B cell (primary cell): ENCODE measurements at regions not wholly inside any gene's neighbourhood (a gene's known extent, or its start where the extent isn't known, plus 50 kb on each side); places are given as distances from the start of the nearest gene placed in this dataset.

Experiments used
- ATAC-seq: fragments of 200-7000 bp; cut with Tn5 transposase; one replicate; pipeline ENCODE4 v1.10.0; 2021; ENCODE audit warnings: low read depth, mild to moderate bottlenecking, moderate number of reproducible peaks, moderate library complexity
- CTCF ChIA-PET: fragments of 350-600 bp; sonication (Branson Sonifier 250); formaldehyde crosslinking; loops from one replicate; lab custom pipeline; 2021; ENCODE audit warnings: antibody characterized with exemption, inconsistent platforms; lab: Charles Lee
- POLR2A ChIA-PET: fragments of 350-600 bp; sonication (Branson Sonifier 250); formaldehyde crosslinking; loops from one replicate; lab custom pipeline; 2021; ENCODE audit warnings: antibody characterized with exemption; lab: Charles Lee
- DNase-seq: peaks from one replicate; pipeline ENCODE4 v3.0.0; 2013
- H2AFZ ChIP-seq: 2 replicates; pipeline ENCODE4 v1.6.1; 2012; ENCODE audit warnings: mild to moderate bottlenecking, low read depth, low read length; ENCODE audit not compliant: insufficient read depth, poor library complexity, severe bottlenecking
- H3K27ac ChIP-seq, 2 donors: 1 replicate in 1 of 2; 2 replicates in 1 of 2; pipeline ENCODE4 v1.5.1; 2012 to 2013; ENCODE audit warnings: low read length in 2 of 2, mild to moderate bottlenecking in 2 of 2, moderate library complexity in 1 of 2
- H3K27me3 ChIP-seq, 4 experiments: fragments of 200-600 bp in 1 of 4; sonication (generic) in 1 of 4; replicated peaks in 1 of 4; 1 replicate in 2 of 4; 2 replicates in 2 of 4; pipeline versions ENCODE4 v1.6.1 to v1.7.0; 2013 to 2016; ENCODE audit warnings: low read length in 3 of 4, mild to moderate bottlenecking in 2 of 4, mixed read lengths in 1 of 4, moderate library complexity in 1 of 4; ENCODE audit not compliant: insufficient read depth in 4 of 4, control insufficient read depth in 3 of 4; ENCODE audit errors: control extremely low read depth in 1 of 4
- H3K36me3 ChIP-seq, 2 experiments: replicated peaks in 1 of 2; 1 replicate in 1 of 2; 2 replicates in 1 of 2; pipeline versions ENCODE4 v1.6.1 to v1.7.1; 2013; ENCODE audit warnings: low read length in 1 of 2; ENCODE audit not compliant: insufficient read depth in 2 of 2, control insufficient read depth in 1 of 2; ENCODE audit errors: control extremely low read depth in 1 of 2, extremely low read depth in 1 of 2
- H3K4me1 ChIP-seq, 2 donors: fragments of 200-600 bp in 1 of 2; sonication (generic) in 1 of 2; 1 replicate in 1 of 2; 2 replicates in 1 of 2; pipeline versions ENCODE4 v1.5.1 to v1.6.1; 2013 to 2017; ENCODE audit warnings: low read length in 2 of 2; ENCODE audit not compliant: control insufficient read depth in 2 of 2, insufficient read depth in 2 of 2
- H3K4me2 ChIP-seq: replicated peaks from 2 replicates; pipeline ENCODE3; 2012; ENCODE audit warnings: mild to moderate bottlenecking, low read depth, low read length; ENCODE audit not compliant: poor library complexity, severe bottlenecking
- H3K4me3 ChIP-seq, 5 experiments: fragments of 200-600 bp in 1 of 5; sonication (generic) in 1 of 5; 1 replicate in 3 of 5; 2 replicates in 2 of 5; pipeline versions ENCODE4 v1.5.1 to v1.7.0; 2011 to 2016; ENCODE audit warnings: low read length in 4 of 5, mild to moderate bottlenecking in 4 of 5, low read depth in 2 of 5, control low read depth in 1 of 5, moderate library complexity in 1 of 5; ENCODE audit not compliant: insufficient read depth in 1 of 5; ENCODE audit errors: control extremely low read depth in 1 of 5, extremely low read depth in 1 of 5
- H3K79me2 ChIP-seq: fragments of 200-600 bp; sonication (generic); one replicate; pipeline ENCODE4 v1.6.0; 2016; ENCODE audit warnings: low read length; ENCODE audit not compliant: control insufficient read depth, insufficient read depth
- H3K9ac ChIP-seq: fragments of 200-600 bp; sonication (generic); 2 replicates; pipeline ENCODE4 v1.6.1; 2017; ENCODE audit warnings: mild to moderate bottlenecking, low read length, moderate library complexity
- H3K9me3 ChIP-seq, 3 donors: one replicate each; pipeline versions ENCODE4 v1.6.1 to v1.7.1; 2013; ENCODE audit warnings: low read length in 2 of 3; ENCODE audit not compliant: control insufficient read depth in 2 of 3, insufficient read depth in 1 of 3; ENCODE audit errors: control extremely low read depth in 1 of 3
- H4K20me1 ChIP-seq: 2 replicates; pipeline ENCODE4 v1.6.0; 2012; ENCODE audit warnings: mild to moderate bottlenecking, low read length; ENCODE audit not compliant: insufficient read depth, control insufficient read depth, poor library complexity, severe bottlenecking
- H3K27ac Mint-ChIP-seq: one replicate; pipeline ENCODE4 v1.8.0; 2021; ENCODE audit warnings: mixed read lengths
- H3K27me3 Mint-ChIP-seq: one replicate; pipeline ENCODE4 v1.8.0; 2021; ENCODE audit warnings: mixed read lengths
- H3K4me1 Mint-ChIP-seq: one replicate; pipeline ENCODE4 v1.8.0; 2021; ENCODE audit warnings: mixed read lengths
- H3K4me3 Mint-ChIP-seq: one replicate; pipeline ENCODE4 v1.8.0; 2021; ENCODE audit warnings: mixed read lengths
- H3K9me3 Mint-ChIP-seq: one replicate; pipeline ENCODE4 v1.8.0; 2022; ENCODE audit warnings: mixed read lengths; ENCODE audit not compliant: insufficient read depth
- CTCF ChIP-seq: fragments of 200-600 bp; IDR thresholded peaks from one replicate; pipeline ENCODE4 v1.8.0; 2022; ENCODE audit warnings: antibody characterized with exemption, mild to moderate bottlenecking
- EZH2 ChIP-seq: IDR thresholded peaks from 2 replicates; pipeline ENCODE4 v1.6.1; 2012; ENCODE audit warnings: borderline replicate concordance, low read depth, mild to moderate bottlenecking, moderate library complexity, low read length; ENCODE audit not compliant: insufficient read depth, poor library complexity, severe bottlenecking
- WGBS: methylation state at CpG from one replicate; pipeline ENCODE4 v1.1.5; 2013; ENCODE audit warnings: missing lambda C conversion rate; ENCODE audit not compliant: insufficient coverage; 5-methylcytosine and 5-hydroxymethylcytosine counted together
- intact Hi-C: fragments of 100-400 bp; cut with micrococcal nuclease; formaldehyde crosslinking; loops from one replicate; pipeline ENCODE4 v1.10.0; 2022

- Histone ChIP-seq H2AFZ (no peak overlapping the region), H3K9me3 (no peaks in the 10 kb centered on the region), H3K4me1 (no peaks in the 10 kb centered on the region), H3K4me3 (no peak overlapping the region), H3K27ac (no peak overlapping the region), H4K20me1 (no peaks in the 10 kb centered on the region), H3K4me2 (no peak overlapping the region), H3K36me3 (no peaks in the 10 kb centered on the region), H3K9ac (no peak overlapping the region), H3K27me3 (no peaks in the 10 kb centered on the region), H3K79me2 (no peaks in the 10 kb centered on the region)
- no peaks in the 10 kb centered on the region for H3K4me1 Mint-ChIP-seq
- peaks cover 10% of the 10 kb centered on the region for H3K9me3 Mint-ChIP-seq
- no peak overlapping the region for H3K4me3 Mint-ChIP-seq
- DNase-seq (no peak), ATAC-seq (no peak)
- no peak for TF ChIP-seq EZH2
- TF ChIP-seq CTCF = no peak
- 96% methylated on average over 4 of the region's 4 CpGs for WGBS
- POLR2A ChIA-PET = no interaction called here
- no peak overlapping the region for H3K27ac Mint-ChIP-seq
- H3K27me3 Mint-ChIP-seq = no peaks in the 10 kb centered on the region
- CTCF ChIA-PET = no interaction called here
- intact Hi-C loops = no loop called here
Observed at GRCh38 chr13:62643007-62643483, 1227.4 kb upstream of the PCDH20 start.

GRCh38 chr13:62635161-62635560, 1219.5 kb upstream of the PCDH20 start:
- H3K27ac ChIP-seq = no peak overlapping the region
- CTCF ChIA-PET = no interaction called here
- no peaks in the 10 kb centered on the region for H3K36me3 ChIP-seq
- H3K27ac Mint-ChIP-seq = no peak overlapping the region
- no peaks in the 10 kb centered on the region for H3K4me1 ChIP-seq
- H3K27me3 Mint-ChIP-seq = no peaks in the 10 kb centered on the region
- intact Hi-C loops = no loop called here
- H3K9me3 Mint-ChIP-seq = no peaks in the 10 kb centered on the region
- no peaks in the 10 kb centered on the region for H3K79me2 ChIP-seq
- TF ChIP-seq EZH2 (no peak), CTCF (no peak)
- POLR2A ChIA-PET = no interaction called here
- H3K4me2 ChIP-seq = no peak overlapping the region
- no peaks in the 10 kb centered on the region for H4K20me1 ChIP-seq
- H3K4me3 Mint-ChIP-seq = no peak overlapping the region
- no peak for DNase-seq
- no peaks in the 10 kb centered on the region for H3K27me3 ChIP-seq
- no peak for ATAC-seq
- no peaks in the 10 kb centered on the region for H3K4me1 Mint-ChIP-seq
- H3K9ac ChIP-seq = no peak overlapping the region
- no peaks in the 10 kb centered on the region for H3K9me3 ChIP-seq
- no peak overlapping the region for H2AFZ ChIP-seq
- H3K4me3 ChIP-seq = no peak overlapping the region
